Glomerular visceral epithelial cell (primary cell): ENCODE measurements at regions not wholly inside any gene's neighbourhood (a gene's known extent, or its start where the extent isn't known, plus 50 kb on each side); places are given as distances from the start of the nearest gene placed in this dataset.
"Not testable (repeated sequence)": the region's sequence is repeated elsewhere in the genome, so short reads cannot be mapped to it uniquely, and the experiment has no call there.

Experiments used
- DNase-seq: peaks from one replicate; pipeline ENCODE4 v3.0.0-alpha.2; 2016; ENCODE audit errors: extremely low spot score

- no peak for DNase-seq
These were observed 91.9 kb upstream of the MED13 start for GRCh38 chr17:62156949-62157348.

GRCh38 chr17:62154909-62155308 is 89.8 kb upstream of the MED13 start:
- DNase-seq, result no peak

- no peak for DNase-seq
These were observed 85.4 kb upstream of the MED13 start for GRCh38 chr17:62150471-62150870.

GRCh38 chr17:62149961-62150360 is 84.9 kb upstream of the MED13 start:
- no peak for DNase-seq

GRCh38 chr17:62147284-62147683 is 82.2 kb upstream of the MED13 start:
- DNase-seq, result no peak

- no peak for DNase-seq
These were observed 75.8 kb upstream of the MED13 start for GRCh38 chr17:62140836-62141235.

- no peak for DNase-seq
These were observed 75.3 kb upstream of the MED13 start for GRCh38 chr17:62140376-62140775.

GRCh38 chr17:62139690-62140354 is 74.7 kb upstream of the MED13 start:
- DNase-seq, result not testable (repeated sequence)

- DNase-seq, result no peak
These were observed 74.1 kb upstream of the MED13 start for GRCh38 chr17:62139141-62139540.

GRCh38 chr17:62138676-62139121 is 73.6 kb upstream of the MED13 start:
- not testable (repeated sequence) for DNase-seq

GRCh38 chr17:62137734-62138624 is 72.9 kb upstream of the MED13 start:
- not testable (repeated sequence) for DNase-seq

GRCh38 chr17:62137013-62137733 is 72.1 kb upstream of the MED13 start:
- not testable (repeated sequence) for DNase-seq

- no peak for DNase-seq
These were observed 70.7 kb upstream of the MED13 start for GRCh38 chr17:62135742-62136141.

GRCh38 chr17:62135096-62135495 is 70.0 kb upstream of the MED13 start:
- DNase-seq, result not testable (repeated sequence)

- no peak for DNase-seq
These were observed 69.3 kb upstream of the MED13 start for GRCh38 chr17:62134397-62134796.

- not testable (repeated sequence) for DNase-seq
These were observed 66.2 kb upstream of the MED13 start for GRCh38 chr17:62131271-62131670.

- no peak for DNase-seq
These were observed 65.7 kb upstream of the MED13 start for GRCh38 chr17:62130739-62131138.

- no peak for DNase-seq
These were observed 61.2 kb upstream of the MED13 start for GRCh38 chr17:62126292-62126691.

GRCh38 chr17:62125307-62125706 is 60.2 kb upstream of the MED13 start:
- DNase-seq, result no peak

- DNase-seq, result no peak
These were observed 56.1 kb upstream of the MED13 start for GRCh38 chr17:62121025-62121730.

GRCh38 chr17:62119373-62119772 is 54.3 kb upstream of the MED13 start:
- no peak for DNase-seq
